ENCODE measurements at regions not wholly inside any gene's neighbourhood (a gene's known extent, or its start where the extent isn't known, plus 50 kb on each side); places are given as distances from the start of the nearest gene placed in this dataset.

DNA sequence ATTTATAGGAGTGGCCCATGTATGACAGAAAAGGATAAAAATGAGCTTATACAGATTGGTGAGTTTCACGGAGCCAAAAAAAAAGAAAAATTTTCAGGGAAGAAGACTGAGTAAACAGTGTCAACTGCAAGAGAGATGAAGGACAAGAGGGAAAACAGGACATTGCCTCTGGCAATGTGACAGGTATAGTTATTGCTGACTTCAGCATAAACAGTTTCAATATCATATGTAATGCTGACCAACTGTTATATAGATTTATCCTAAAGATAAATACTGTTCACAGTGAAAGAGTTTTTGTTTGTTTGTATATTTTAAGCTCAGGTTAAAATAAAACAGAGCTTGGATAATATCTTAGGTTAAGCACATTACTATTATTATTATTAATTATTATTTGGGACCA is 98.0 kb upstream of the FSIP2 start:
- TF ChIP-seq CTCF (IDR thresholded peaks at IDR 0.05; ENCODE audit: extremely low read depth in 1 of 2, insufficient read depth in 1 of 2, low read depth in 1 of 2, low read length in 2 of 2) (no peak), GATA2 (IDR thresholded peaks at IDR 0.05; ENCODE audit: insufficient read depth, insufficient read length, low read depth, low read length) (no peak), MYC (IDR thresholded peaks at IDR 0.05; ENCODE audit: low read depth, low read length) (no peak)

All from endothelial cell of umbilical vein (primary cell).